HepG2 (cell line): ENCODE measurements at regions not wholly inside any gene's neighbourhood (a gene's known extent, or its start where the extent isn't known, plus 50 kb on each side); places are given as distances from the start of the nearest gene placed in this dataset.

ENCODE experiments used
- ATAC-seq: fragments of 200-7000 bp; cut with Tn5 transposase; 3 replicates; pipeline ENCODE4 v1.9.1; 2020; ENCODE audit warnings: mild to moderate bottlenecking, moderate library complexity
- BruUV-seq: library from RNA; stranded (reverse); fragments of 400-500 nt; replicated peaks from 2 replicates; lab custom pipeline; 2021; lab: Mats Ljungman, UMichigan
- CTCF ChIA-PET: fragments of 300-600 bp; formaldehyde crosslinking; extraction: SDS; loops from one replicate; lab custom pipeline; 2021; ENCODE audit warnings: low total read pairs, inconsistent platforms, low intra/inter-chr PET ratio; lab: Yijun Ruan, JAX
- POLR2A ChIA-PET: fragments of 350-600 bp; sonication (Branson Sonifier 250); formaldehyde crosslinking; loops from one replicate; lab custom pipeline; 2020; ENCODE audit warnings: antibody characterized with exemption, inconsistent platforms; lab: Yijun Ruan, JAX
- DNase-seq: peaks from one replicate; pipeline ENCODE4 v3.0.0-alpha.2; 2015; ENCODE audit warnings: low spot score
- FAIRE-seq: peaks from 3 replicates; lab custom pipeline; 2011; peaks lifted over from hg19 to GRCh38; lab: Jason Lieb, UNC
- H2AFZ ChIP-seq: one replicate; pipeline ENCODE4 v1.6.1; 2011; ENCODE audit warnings: low read length, inconsistent platforms
- H3K27ac ChIP-seq: fragments of 300-600 bp; 3 replicates; pipeline ENCODE4 v1.8.0; 2011; ENCODE audit warnings: mixed run types, mild to moderate bottlenecking, mixed read lengths, low read length, inconsistent platforms; ENCODE audit not compliant: insufficient read depth; ENCODE audit errors: extremely low read length
- H3K27me3 ChIP-seq, 2 experiments: fragments of 200-600 bp in 1 of 2; 2 replicates in 1 of 2; 3 replicates in 1 of 2; pipeline versions ENCODE4 v1.6.0 to v1.8.0; 2011; ENCODE audit warnings: low read length in 2 of 2, mild to moderate bottlenecking in 2 of 2, moderate library complexity in 2 of 2, inconsistent platforms in 1 of 2; ENCODE audit not compliant: insufficient read depth in 2 of 2, control insufficient read depth in 1 of 2
- H3K36me3 ChIP-seq, 2 experiments: fragments of 200-600 bp in 1 of 2; replicated peaks in 1 of 2; 2 replicates in 1 of 2; 3 replicates in 1 of 2; pipeline versions ENCODE4 v1.5.1 to v1.8.0; 2011; ENCODE audit warnings: low read length in 2 of 2, inconsistent platforms in 1 of 2; ENCODE audit not compliant: insufficient read depth in 2 of 2, control insufficient read depth in 1 of 2
- H3K4me1 ChIP-seq: 2 replicates; pipeline ENCODE4 v1.5.1; 2012; ENCODE audit warnings: low read length, inconsistent platforms; ENCODE audit not compliant: insufficient read depth
- H3K4me2 ChIP-seq: 2 replicates; pipeline ENCODE4 v1.6.0; 2011; ENCODE audit warnings: low read depth, low read length, inconsistent platforms
- H3K4me3 ChIP-seq, 3 experiments: fragments of 200-600 bp in 1 of 3; sonication (generic), shearing (Covaris generic) in 1 of 3; replicated peaks in 1 of 3; 2 replicates each; pipeline ENCODE4 v1.5.1; 2011 to 2016; ENCODE audit warnings: low read length in 3 of 3, inconsistent platforms in 2 of 3, low read depth in 2 of 3, mild to moderate bottlenecking in 2 of 3, control low read depth in 1 of 3, mixed read lengths in 1 of 3; ENCODE audit not compliant: insufficient read depth in 1 of 3
- H3K79me2 ChIP-seq: one replicate; pipeline ENCODE4 v1.6.1; 2011; ENCODE audit warnings: low read length, inconsistent platforms; ENCODE audit not compliant: insufficient read depth
- H3K9ac ChIP-seq: 2 replicates; pipeline ENCODE4 v1.6.0; 2011; ENCODE audit warnings: mild to moderate bottlenecking, low read depth, low read length, inconsistent platforms; ENCODE audit not compliant: insufficient read depth
- H3K9me3 ChIP-seq: 2 replicates; pipeline ENCODE4 v1.5.1; 2012; ENCODE audit warnings: mild to moderate bottlenecking, low read length
- H4K20me1 ChIP-seq: 2 replicates; pipeline ENCODE4 v1.6.0; 2011; ENCODE audit warnings: inconsistent platforms, mild to moderate bottlenecking, low read length, moderate library complexity; ENCODE audit not compliant: insufficient read depth
- DMAP1 ChIP-seq: IDR thresholded peaks from 2 replicates; pipeline ENCODE4 v1.6.1; 2016
- KAT2B ChIP-seq: fragments of 150-350 bp; IDR thresholded peaks from 2 replicates; pipeline ENCODE4 v1.6.1; 2014; ENCODE audit warnings: low read depth, low read length, borderline replicate concordance
- NR2F2 ChIP-seq: IDR thresholded peaks from 2 replicates; pipeline ENCODE4 v1.6.1; 2012; ENCODE audit warnings: low read depth, inconsistent platforms, borderline replicate concordance
- RBFOX2 ChIP-seq: fragments of 200-400 bp; formaldehyde crosslinking; IDR thresholded peaks from 2 replicates; pipeline ENCODE4 v1.6.1; 2017; ENCODE audit warnings: low read depth, mild to moderate bottlenecking, low read length
- ZKSCAN1 ChIP-seq: fragments of 150-350 bp; IDR thresholded peaks from 2 replicates; pipeline ENCODE4 v1.6.1; 2014; ENCODE audit warnings: low read length
- ZNF501 ChIP-seq: sonication (generic); formaldehyde crosslinking; IDR thresholded peaks from 2 replicates; pipeline ENCODE4 v1.5.1; 2020; ENCODE audit warnings: mild to moderate bottlenecking, moderate library complexity, missing genetic modification reagents
- ZNF556 ChIP-seq: sonication (generic); formaldehyde crosslinking; IDR thresholded peaks from 2 replicates; pipeline ENCODE4 v1.4.0; 2020; ENCODE audit warnings: mild to moderate bottlenecking, missing genetic modification reagents, borderline replicate concordance
- ZNF570 ChIP-seq: sonication (generic); formaldehyde crosslinking; IDR thresholded peaks from 2 replicates; pipeline ENCODE4 v1.4.0; 2020; ENCODE audit warnings: mild to moderate bottlenecking, missing genetic modification reagents, borderline replicate concordance
- WGBS: methylation state at CpG from one replicate; pipeline ENCODE4 v1.1.6; 2017; ENCODE audit warnings: low lambda C conversion rate; 5-methylcytosine and 5-hydroxymethylcytosine counted together
- in situ Hi-C: cut with HindIII; loops from 2 replicates; pipeline ENCODE4 v1.10.0; 2017; ENCODE audit warnings: low pct_unique_long_range_greater_than_20kb; ENCODE audit not compliant: extremely low pct_ligation_motif_present
- intact Hi-C: fragments of 100-400 bp; cut with micrococcal nuclease; formaldehyde crosslinking; loops from one replicate; pipeline ENCODE4 v1.10.0; 2022; ENCODE audit not compliant: unreplicated experiment
- TF ChIP-seq, protein P1 (sequence below): sonication (generic); formaldehyde crosslinking; IDR thresholded peaks from 2 replicates; pipeline ENCODE4 v1.5.0; 2020; ENCODE audit warnings: mild to moderate bottlenecking, missing genetic modification reagents
- TF ChIP-seq, protein P2 (sequence below): sonication (generic); formaldehyde crosslinking; IDR thresholded peaks from 2 replicates; pipeline ENCODE4 v1.4.0; 2020; ENCODE audit warnings: missing genetic modification reagents
- TF ChIP-seq, protein P3 (sequence below): IDR thresholded peaks from 2 replicates; pipeline ENCODE4 v1.6.1; 2012; ENCODE audit warnings: inconsistent platforms
- TF ChIP-seq, protein P4 (sequence below): IDR thresholded peaks from 2 replicates; pipeline ENCODE4 v1.6.1; 2016; ENCODE audit warnings: low read depth

DNA sequence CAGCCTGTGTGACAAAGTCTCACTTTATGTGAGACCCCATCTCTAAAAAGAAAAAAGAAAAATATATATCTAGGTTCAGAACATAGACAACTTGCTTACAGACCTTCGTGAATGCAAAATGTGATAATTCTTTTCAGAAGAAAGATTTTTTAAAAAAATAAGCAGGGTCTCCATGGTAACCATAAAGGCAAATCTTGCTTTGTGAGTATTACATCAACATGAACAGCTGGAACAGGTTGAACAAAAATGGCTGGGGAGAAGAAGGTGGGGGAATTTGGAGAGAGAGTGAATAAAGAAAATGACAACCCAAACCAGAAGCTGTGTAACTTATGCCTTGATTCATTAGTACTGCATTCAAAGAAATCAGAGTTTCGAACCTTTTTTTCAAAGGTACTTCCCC lies 125.2 kb upstream of the RAP2B start:
- in situ Hi-C loops, result loop anchor here (25.0 kb wide), 1 partner anchor 400 kb away; no protein-coding TSS in a partner anchor
- 4% methylated on average over 2 of the region's 2 CpGs for WGBS
- ATAC-seq (no peak), FAIRE-seq (no peak), DNase-seq (no peak)
- TF ChIP-seq NR2F2, result no peak
- no peak for TF ChIP-seq ZKSCAN1
- no peak for TF ChIP-seq KAT2B
- TF ChIP-seq ZNF556 (CRISPR knock-in tag), result no peak
- TF ChIP-seq ZNF501 (CRISPR knock-in tag), result no peak
- no peak for TF ChIP-seq DMAP1 (CRISPR knock-in tag)
- TF ChIP-seq ZNF570 (CRISPR knock-in tag), result no peak
- no peak for TF ChIP-seq RBFOX2
- TF ChIP-seq, protein P1, sequence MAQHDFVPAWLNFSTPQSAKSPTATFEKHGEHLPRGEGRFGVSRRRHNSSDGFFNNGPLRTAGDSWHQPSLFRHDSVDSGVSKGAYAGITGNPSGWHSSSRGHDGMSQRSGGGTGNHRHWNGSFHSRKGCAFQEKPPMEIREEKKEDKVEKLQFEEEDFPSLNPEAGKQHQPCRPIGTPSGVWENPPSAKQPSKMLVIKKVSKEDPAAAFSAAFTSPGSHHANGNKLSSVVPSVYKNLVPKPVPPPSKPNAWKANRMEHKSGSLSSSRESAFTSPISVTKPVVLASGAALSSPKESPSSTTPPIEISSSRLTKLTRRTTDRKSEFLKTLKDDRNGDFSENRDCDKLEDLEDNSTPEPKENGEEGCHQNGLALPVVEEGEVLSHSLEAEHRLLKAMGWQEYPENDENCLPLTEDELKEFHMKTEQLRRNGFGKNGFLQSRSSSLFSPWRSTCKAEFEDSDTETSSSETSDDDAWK (CRISPR knock-in tag), result no peak
- TF ChIP-seq, protein P2, sequence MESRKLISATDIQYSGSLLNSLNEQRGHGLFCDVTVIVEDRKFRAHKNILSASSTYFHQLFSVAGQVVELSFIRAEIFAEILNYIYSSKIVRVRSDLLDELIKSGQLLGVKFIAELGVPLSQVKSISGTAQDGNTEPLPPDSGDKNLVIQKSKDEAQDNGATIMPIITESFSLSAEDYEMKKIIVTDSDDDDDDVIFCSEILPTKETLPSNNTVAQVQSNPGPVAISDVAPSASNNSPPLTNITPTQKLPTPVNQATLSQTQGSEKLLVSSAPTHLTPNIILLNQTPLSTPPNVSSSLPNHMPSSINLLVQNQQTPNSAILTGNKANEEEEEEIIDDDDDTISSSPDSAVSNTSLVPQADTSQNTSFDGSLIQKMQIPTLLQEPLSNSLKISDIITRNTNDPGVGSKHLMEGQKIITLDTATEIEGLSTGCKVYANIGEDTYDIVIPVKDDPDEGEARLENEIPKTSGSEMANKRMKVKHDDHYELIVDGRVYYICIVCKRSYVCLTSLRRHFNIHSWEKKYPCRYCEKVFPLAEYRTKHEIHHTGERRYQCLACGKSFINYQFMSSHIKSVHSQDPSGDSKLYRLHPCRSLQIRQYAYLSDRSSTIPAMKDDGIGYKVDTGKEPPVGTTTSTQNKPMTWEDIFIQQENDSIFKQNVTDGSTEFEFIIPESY (CRISPR knock-in tag), result no peak
- TF ChIP-seq, protein P3, sequence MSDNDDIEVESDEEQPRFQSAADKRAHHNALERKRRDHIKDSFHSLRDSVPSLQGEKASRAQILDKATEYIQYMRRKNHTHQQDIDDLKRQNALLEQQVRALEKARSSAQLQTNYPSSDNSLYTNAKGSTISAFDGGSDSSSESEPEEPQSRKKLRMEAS, result no peak
- TF ChIP-seq, protein P4, sequence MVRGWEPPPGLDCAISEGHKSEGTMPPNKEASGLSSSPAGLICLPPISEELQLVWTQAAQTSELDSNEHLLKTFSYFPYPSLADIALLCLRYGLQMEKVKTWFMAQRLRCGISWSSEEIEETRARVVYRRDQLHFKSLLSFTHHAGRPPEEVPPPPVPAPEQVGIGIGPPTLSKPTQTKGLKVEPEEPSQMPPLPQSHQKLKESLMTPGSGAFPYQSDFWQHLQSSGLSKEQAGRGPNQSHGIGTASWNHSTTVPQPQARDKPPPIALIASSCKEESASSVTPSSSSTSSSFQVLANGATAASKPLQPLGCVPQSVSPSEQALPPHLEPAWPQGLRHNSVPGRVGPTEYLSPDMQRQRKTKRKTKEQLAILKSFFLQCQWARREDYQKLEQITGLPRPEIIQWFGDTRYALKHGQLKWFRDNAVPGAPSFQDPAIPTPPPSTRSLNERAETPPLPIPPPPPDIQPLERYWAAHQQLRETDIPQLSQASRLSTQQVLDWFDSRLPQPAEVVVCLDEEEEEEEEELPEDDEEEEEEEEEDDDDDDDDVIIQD (CRISPR knock-in tag), result no peak
- H3K4me3 ChIP-seq, result no peak overlapping the region
- no peaks in the 10 kb centered on the region for H3K79me2 ChIP-seq
- no peaks in the 10 kb centered on the region for H4K20me1 ChIP-seq
- CTCF ChIA-PET, result no interaction called here
- POLR2A ChIA-PET, result no interaction called here
- intact Hi-C loops, result no loop called here
- peaks cover 7% of the 10 kb centered on the region for H3K4me1 ChIP-seq
- H3K36me3 ChIP-seq, result no peaks in the 10 kb centered on the region
- H3K27me3 ChIP-seq, result no peaks in the 10 kb centered on the region
- H2AFZ ChIP-seq, result no peak overlapping the region
- no TSS peak for BruUV-seq
- no peak overlapping the region for H3K27ac ChIP-seq
- no peak overlapping the region for H3K4me2 ChIP-seq
- H3K9ac ChIP-seq, result no peak overlapping the region
- H3K9me3 ChIP-seq, result no peaks in the 10 kb centered on the region
